WTC11 (cell line): ENCODE measurements at regions not wholly inside any gene's neighbourhood (a gene's known extent, or its start where the extent isn't known, plus 50 kb on each side); places are given as distances from the start of the nearest gene placed in this dataset.

ENCODE experiments used
- ATAC-seq: fragments of 200-7000 bp; cut with Tn5 transposase; 2 replicates; pipeline ENCODE4 v1.10.0; 2021; ENCODE audit warnings: mild to moderate bottlenecking, moderate library complexity
- CTCF ChIA-PET: fragments of 300-600 bp; sonication (Branson Sonifier 250); formaldehyde crosslinking; loops from one replicate; lab custom pipeline; 2021; ENCODE audit warnings: antibody characterized with exemption; lab: Charles Lee
- POLR2A ChIA-PET: fragments of 350-600 bp; sonication (Branson Sonifier 250); formaldehyde crosslinking; loops from one replicate; lab custom pipeline; 2021; ENCODE audit warnings: antibody characterized with exemption; lab: Charles Lee
- DNase-seq: peaks from one replicate; pipeline ENCODE4 v3.0.0; 2021; ENCODE audit warnings: low spot score
- H3K27ac Mint-ChIP-seq: 2 replicates; pipeline ENCODE4 v1.8.0; 2021; ENCODE audit warnings: mixed read lengths
- H3K27me3 Mint-ChIP-seq: 2 replicates; pipeline ENCODE4 v1.8.0; 2021; ENCODE audit warnings: low read depth, mild to moderate bottlenecking, moderate library complexity, mixed read lengths
- H3K36me3 Mint-ChIP-seq: 2 replicates; pipeline ENCODE4 v1.8.0; 2021; ENCODE audit warnings: mixed read lengths
- H3K4me1 Mint-ChIP-seq: 2 replicates; pipeline ENCODE4 v1.8.0; 2022; ENCODE audit warnings: mixed read lengths
- H3K4me3 Mint-ChIP-seq: 2 replicates; pipeline ENCODE4 v1.8.0; 2021; ENCODE audit warnings: mild to moderate bottlenecking, moderate library complexity, mixed read lengths
- H3K9me3 Mint-ChIP-seq: 2 replicates; pipeline ENCODE4 v1.8.0; 2021; ENCODE audit warnings: mixed read lengths
- ATF1 ChIP-seq: sonication (generic); formaldehyde crosslinking; IDR thresholded peaks from 2 replicates; pipeline ENCODE4 v1.8.1; 2023; ENCODE audit warnings: mild to moderate bottlenecking, moderate library complexity, missing genetic modification reagents
- CREB1 ChIP-seq: sonication (generic); formaldehyde crosslinking; IDR thresholded peaks from 2 replicates; pipeline ENCODE4 v1.8.0; 2023; ENCODE audit warnings: mild to moderate bottlenecking, missing genetic modification reagents
- CREM ChIP-seq: sonication (generic); formaldehyde crosslinking; IDR thresholded peaks from 2 replicates; pipeline ENCODE4 v1.8.1; 2022; ENCODE audit warnings: mild to moderate bottlenecking, missing genetic modification reagents, moderate library complexity
- ELF4 ChIP-seq: sonication (generic); formaldehyde crosslinking; IDR thresholded peaks from 2 replicates; pipeline ENCODE4 v1.8.1; 2022; ENCODE audit warnings: low read depth, mild to moderate bottlenecking, moderate library complexity, missing genetic modification reagents
- ESRRA ChIP-seq: sonication (generic); formaldehyde crosslinking; IDR thresholded peaks from 2 replicates; pipeline ENCODE4 v1.8.1; 2022; ENCODE audit warnings: mild to moderate bottlenecking, missing genetic modification reagents, borderline replicate concordance
- JAZF1 ChIP-seq: fragments of 250-450 bp; sonication (Bioruptor Pico); IDR thresholded peaks from 2 replicates; pipeline ENCODE4 v1.9.0; 2021; ENCODE audit warnings: moderate library complexity, mild to moderate bottlenecking, inconsistent platforms
- NFATC4 ChIP-seq: fragments of 250-450 bp; sonication (Bioruptor Pico); IDR thresholded peaks from 2 replicates; pipeline ENCODE4 v1.9.0; 2021; ENCODE audit warnings: mild to moderate bottlenecking
- SMAD3 ChIP-seq: sonication (generic); formaldehyde crosslinking; IDR thresholded peaks from 2 replicates; pipeline ENCODE4 v1.8.0; 2022; ENCODE audit warnings: missing genetic modification reagents, mild to moderate bottlenecking, borderline replicate concordance
- TEAD1 ChIP-seq: sonication (generic); formaldehyde crosslinking; IDR thresholded peaks from 2 replicates; pipeline ENCODE4 v1.8.0; 2022; ENCODE audit warnings: mild to moderate bottlenecking, missing genetic modification reagents
- ZBTB21 ChIP-seq: sonication (generic); formaldehyde crosslinking; IDR thresholded peaks from 2 replicates; pipeline ENCODE4 v1.8.1; 2023; ENCODE audit warnings: mild to moderate bottlenecking, missing genetic modification reagents, borderline replicate concordance
- ZNF281 ChIP-seq: sonication (generic); formaldehyde crosslinking; IDR thresholded peaks from 2 replicates; pipeline ENCODE4 v1.8.0; 2023; ENCODE audit warnings: mild to moderate bottlenecking, missing genetic modification reagents
- ZNF532 ChIP-seq: fragments of 250-450 bp; sonication (Bioruptor Pico); IDR thresholded peaks from 2 replicates; pipeline ENCODE4 v1.9.0; 2021; ENCODE audit warnings: mild to moderate bottlenecking, borderline replicate concordance
- TF ChIP-seq, protein P1 (sequence below): sonication (generic); formaldehyde crosslinking; IDR thresholded peaks from 2 replicates; pipeline ENCODE4 v1.8.0; 2022; ENCODE audit warnings: mild to moderate bottlenecking, missing genetic modification reagents
- TF ChIP-seq, protein P2 (sequence below): sonication (generic); formaldehyde crosslinking; IDR thresholded peaks from 2 replicates; pipeline ENCODE4 v1.8.1; 2023; ENCODE audit warnings: mild to moderate bottlenecking, missing genetic modification reagents, moderate library complexity
- TF ChIP-seq, protein P3 (sequence below): sonication (generic); formaldehyde crosslinking; IDR thresholded peaks from 2 replicates; pipeline ENCODE4 v1.8.0; 2023; ENCODE audit warnings: missing genetic modification reagents, mild to moderate bottlenecking, borderline replicate concordance

- Mint-ChIP-seq H3K27me3 (peaks cover 2% of the 10 kb centered on the region; the same call in 1 of the 2 replicates), H3K9me3 (peaks cover 23% of the 10 kb centered on the region), H3K4me3 (no peak overlapping the region), H3K27ac (no peak overlapping the region), H3K36me3 (peaks cover 4% of the 10 kb centered on the region; the same call in 1 of the 2 replicates), H3K4me1 (peaks cover 13% of the 10 kb centered on the region)
- CTCF ChIA-PET = no interaction called here
- ATAC-seq (no peak), DNase-seq (no peak)
- POLR2A ChIA-PET = no interaction called here
- TF ChIP-seq, protein P1, sequence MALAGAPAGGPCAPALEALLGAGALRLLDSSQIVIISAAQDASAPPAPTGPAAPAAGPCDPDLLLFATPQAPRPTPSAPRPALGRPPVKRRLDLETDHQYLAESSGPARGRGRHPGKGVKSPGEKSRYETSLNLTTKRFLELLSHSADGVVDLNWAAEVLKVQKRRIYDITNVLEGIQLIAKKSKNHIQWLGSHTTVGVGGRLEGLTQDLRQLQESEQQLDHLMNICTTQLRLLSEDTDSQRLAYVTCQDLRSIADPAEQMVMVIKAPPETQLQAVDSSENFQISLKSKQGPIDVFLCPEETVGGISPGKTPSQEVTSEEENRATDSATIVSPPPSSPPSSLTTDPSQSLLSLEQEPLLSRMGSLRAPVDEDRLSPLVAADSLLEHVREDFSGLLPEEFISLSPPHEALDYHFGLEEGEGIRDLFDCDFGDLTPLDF (CRISPR knock-in tag) = no peak
- TF ChIP-seq ELF4 = no peak
- TF ChIP-seq ZNF532 (CRISPR knock-in tag) = no peak
- TF ChIP-seq JAZF1 (CRISPR knock-in tag) = no peak
- no peak for TF ChIP-seq ZBTB21 (CRISPR knock-in tag)
- TF ChIP-seq ESRRA (CRISPR knock-in tag) = no peak
- no peak for TF ChIP-seq CREM (CRISPR knock-in tag)
- TF ChIP-seq, protein P2, sequence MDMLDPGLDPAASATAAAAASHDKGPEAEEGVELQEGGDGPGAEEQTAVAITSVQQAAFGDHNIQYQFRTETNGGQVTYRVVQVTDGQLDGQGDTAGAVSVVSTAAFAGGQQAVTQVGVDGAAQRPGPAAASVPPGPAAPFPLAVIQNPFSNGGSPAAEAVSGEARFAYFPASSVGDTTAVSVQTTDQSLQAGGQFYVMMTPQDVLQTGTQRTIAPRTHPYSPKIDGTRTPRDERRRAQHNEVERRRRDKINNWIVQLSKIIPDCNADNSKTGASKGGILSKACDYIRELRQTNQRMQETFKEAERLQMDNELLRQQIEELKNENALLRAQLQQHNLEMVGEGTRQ = no peak
- no peak for TF ChIP-seq ATF1
- no peak for TF ChIP-seq NFATC4 (CRISPR knock-in tag)
- TF ChIP-seq CREB1 = no peak
- TF ChIP-seq, protein P3, sequence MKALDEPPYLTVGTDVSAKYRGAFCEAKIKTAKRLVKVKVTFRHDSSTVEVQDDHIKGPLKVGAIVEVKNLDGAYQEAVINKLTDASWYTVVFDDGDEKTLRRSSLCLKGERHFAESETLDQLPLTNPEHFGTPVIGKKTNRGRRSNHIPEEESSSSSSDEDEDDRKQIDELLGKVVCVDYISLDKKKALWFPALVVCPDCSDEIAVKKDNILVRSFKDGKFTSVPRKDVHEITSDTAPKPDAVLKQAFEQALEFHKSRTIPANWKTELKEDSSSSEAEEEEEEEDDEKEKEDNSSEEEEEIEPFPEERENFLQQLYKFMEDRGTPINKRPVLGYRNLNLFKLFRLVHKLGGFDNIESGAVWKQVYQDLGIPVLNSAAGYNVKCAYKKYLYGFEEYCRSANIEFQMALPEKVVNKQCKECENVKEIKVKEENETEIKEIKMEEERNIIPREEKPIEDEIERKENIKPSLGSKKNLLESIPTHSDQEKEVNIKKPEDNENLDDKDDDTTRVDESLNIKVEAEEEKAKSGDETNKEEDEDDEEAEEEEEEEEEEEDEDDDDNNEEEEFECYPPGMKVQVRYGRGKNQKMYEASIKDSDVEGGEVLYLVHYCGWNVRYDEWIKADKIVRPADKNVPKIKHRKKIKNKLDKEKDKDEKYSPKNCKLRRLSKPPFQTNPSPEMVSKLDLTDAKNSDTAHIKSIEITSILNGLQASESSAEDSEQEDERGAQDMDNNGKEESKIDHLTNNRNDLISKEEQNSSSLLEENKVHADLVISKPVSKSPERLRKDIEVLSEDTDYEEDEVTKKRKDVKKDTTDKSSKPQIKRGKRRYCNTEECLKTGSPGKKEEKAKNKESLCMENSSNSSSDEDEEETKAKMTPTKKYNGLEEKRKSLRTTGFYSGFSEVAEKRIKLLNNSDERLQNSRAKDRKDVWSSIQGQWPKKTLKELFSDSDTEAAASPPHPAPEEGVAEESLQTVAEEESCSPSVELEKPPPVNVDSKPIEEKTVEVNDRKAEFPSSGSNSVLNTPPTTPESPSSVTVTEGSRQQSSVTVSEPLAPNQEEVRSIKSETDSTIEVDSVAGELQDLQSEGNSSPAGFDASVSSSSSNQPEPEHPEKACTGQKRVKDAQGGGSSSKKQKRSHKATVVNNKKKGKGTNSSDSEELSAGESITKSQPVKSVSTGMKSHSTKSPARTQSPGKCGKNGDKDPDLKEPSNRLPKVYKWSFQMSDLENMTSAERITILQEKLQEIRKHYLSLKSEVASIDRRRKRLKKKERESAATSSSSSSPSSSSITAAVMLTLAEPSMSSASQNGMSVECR (CRISPR knock-in tag) = no peak
- no peak for TF ChIP-seq ZNF281 (CRISPR knock-in tag)
- no peak for TF ChIP-seq TEAD1
- no peak for TF ChIP-seq SMAD3 (CRISPR knock-in tag)
Observed at GRCh38 chr4:14383652-14384051, 618.6 kb upstream of the CPEB2 start.
